DMS153 treated with DMSO at 0.1 percent for 48 hours (cell line): ENCODE measurements at regions not wholly inside any gene's neighbourhood (a gene's known extent, or its start where the extent isn't known, plus 50 kb on each side); places are given as distances from the start of the nearest gene placed in this dataset.

Experiments
- DNase-seq: peaks from one replicate; lab custom pipeline; 2025; ENCODE audit not compliant: unreplicated experiment; lab: John Stamatoyannopoulos, UW

DNA sequence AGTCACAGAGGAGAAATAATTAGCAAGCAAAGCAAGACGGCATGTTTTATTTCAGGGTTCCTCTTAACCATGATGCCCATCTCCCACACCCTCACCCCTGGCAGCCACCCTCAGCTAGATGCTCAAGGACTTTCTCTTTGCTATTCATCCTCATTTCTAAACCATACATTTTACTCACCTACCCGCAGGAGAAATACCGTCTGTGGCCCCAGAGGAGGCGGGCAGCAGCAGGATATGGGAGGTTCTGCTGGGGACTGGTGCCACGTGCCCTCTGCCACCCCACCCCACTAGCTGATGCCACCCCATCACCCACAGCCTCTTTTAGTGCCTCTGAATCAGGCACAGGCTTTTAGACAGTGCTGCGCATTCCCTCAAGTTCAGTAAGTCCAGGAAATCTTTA, 168.7 kb upstream of the ITGB1 start:
- DNase-seq = no peak

DNA sequence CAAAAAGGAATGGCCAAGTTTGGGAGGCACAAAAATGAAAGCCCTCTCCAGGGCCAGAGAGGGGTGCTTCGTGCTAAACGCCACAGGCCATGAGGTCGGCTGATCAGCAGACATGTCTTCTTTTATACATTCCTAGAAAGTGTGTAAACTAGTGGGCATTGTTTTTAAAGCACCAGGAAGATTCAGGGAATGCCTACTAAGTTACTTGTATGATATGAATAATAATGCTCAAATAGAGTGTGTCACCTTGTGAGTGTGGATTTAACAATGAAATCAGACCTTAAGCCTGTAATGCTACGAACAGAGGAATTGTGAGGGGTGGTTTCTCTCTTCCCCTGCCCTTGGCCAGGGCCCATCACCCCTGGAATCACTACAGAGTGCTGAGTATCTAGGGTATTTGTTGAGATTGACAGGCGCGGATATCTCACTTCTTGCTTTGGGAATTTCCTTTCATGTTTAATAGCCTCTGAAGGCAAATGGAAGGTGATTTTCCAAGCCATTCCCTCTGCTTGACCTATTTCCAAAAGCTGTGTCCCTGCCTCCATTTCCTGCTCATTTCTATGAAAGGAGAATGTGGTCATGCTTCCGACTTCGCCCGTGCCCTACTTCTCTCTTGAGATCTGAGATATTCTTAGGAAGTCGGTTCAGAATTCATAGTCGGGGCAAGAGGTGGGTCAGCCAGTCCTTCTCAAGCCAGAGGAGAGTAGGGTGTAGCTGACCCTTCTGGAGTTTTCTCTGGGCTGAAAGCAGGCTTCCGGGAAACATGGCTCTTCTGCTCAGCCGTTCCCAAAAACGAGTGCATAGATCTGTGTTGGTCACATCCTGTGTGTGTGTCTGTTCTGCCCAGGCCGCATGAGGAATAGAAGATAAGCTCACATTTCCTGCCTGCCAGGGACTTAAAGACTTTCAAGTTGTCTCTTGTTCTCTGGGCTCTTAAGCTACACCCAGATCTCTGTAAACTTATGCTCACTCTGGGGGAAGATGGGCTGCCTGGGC, 167.8 kb upstream of the ITGB1 start:
- DNase-seq = no peak

DNA sequence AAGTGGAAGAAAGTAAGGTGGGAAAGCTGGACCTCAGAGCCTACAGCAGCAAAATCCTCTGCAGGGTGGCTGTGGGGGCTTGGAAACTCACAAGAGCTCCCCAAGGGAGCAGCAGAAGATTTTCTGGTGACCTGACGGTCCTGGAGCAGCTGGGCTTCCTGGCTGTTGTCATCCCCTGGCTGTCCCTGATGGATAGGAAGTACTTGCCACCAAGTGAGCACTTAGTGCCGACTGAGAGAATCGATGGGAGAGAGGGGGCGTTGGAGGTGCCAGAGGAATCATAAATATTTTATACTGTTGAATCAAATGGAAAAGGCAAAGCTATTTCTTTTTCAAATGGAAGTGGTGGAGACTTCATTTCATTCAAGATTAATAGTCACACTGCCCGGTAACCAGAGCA, 167.1 kb upstream of the ITGB1 start:
- no peak for DNase-seq

DNA sequence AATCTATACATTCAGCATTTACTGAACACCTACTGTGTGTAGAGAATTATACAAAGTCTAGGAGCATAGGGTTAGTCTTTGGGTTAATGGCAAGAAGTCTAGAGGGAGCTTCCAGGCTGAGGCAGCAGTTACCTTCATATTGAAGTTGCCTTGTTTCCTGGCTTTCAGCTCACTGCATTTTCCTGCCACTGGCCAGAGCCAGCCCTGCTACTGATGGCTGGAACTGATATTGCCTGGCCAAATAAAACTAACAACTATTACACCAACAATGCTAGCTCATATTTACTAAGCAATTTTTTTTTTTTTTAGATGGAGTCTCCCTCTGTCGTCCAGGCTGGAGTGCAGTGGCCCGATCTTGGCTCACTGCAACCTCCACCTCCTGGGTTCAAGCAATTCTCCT, 165.7 kb upstream of the ITGB1 start:
- DNase-seq = no peak

DNA sequence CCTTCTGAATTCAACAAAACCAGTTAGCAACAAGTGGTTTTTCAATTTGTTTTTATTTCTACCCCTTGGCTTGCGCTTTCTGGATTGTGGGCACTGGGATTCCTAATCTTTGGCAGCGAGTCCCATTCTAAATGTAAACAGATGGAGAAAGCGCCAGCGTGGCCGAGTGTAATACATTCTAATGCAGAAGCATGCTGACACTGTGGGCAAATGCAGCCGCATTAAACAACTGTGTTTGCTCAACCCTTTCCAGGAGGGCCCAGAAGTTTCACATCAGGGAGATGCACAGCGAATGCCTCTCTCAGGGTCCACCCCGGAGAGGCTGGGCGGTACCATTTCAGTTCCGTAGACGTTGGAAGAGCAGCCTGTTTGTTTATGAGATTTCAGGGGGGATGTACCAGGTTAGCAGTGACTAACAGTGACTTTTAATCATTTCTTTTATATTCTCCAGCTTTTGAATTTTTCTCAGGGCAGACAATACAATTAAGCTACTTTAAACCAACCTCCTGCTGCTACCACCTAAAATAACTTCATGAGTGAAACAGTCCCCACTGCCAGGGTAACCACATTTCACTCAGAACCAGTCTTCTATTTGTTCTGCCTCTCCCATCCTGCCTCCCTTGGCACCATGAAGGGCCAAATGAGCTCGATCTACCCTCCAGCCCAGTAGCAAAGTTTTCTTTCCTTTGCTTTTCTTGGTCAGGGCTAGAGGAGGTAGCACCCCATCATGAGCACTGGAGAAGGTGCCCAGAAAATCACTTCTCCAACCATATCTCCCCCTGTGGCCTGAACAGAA, 164.2 kb upstream of the ITGB1 start:
- no peak for DNase-seq

DNA sequence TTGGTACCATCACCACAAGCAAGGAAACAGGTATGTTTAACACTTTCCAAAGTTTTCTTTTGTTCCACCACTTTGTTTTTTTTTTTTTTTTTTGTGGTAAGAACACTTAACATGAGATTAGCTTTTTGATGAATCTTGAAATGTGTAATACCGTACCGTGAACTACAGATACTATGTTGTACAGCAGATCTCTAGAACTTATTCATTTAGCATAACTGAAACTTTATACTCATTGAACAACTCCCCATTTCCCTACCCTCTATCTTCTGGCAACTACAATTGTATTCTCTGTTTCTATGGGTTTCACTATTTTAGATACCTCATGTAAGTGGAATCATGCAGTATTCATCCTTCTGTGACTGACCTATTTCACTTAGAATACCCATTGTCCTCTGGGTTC, 162.7 kb upstream of the ITGB1 start:
- DNase-seq = no peak

DNA sequence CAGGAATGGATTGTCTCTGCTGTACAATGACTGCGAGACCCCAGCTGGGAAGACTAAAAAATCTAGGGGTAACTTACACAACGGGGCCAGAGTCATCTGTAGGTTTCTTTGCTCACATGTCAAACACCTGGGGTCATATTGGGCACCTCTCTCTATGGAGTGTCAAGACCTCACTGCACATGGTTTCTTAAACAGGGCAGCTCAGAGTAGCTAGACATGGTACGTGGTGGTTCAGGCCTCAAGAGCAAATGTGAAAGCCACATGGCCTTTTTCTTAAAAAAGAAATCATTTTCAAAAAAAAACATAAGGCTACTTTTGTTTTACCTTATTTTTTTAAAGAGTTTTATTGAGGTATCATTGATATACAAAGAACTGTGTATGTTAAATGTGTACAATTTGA, 162.2 kb upstream of the ITGB1 start:
- DNase-seq = no peak

DNA sequence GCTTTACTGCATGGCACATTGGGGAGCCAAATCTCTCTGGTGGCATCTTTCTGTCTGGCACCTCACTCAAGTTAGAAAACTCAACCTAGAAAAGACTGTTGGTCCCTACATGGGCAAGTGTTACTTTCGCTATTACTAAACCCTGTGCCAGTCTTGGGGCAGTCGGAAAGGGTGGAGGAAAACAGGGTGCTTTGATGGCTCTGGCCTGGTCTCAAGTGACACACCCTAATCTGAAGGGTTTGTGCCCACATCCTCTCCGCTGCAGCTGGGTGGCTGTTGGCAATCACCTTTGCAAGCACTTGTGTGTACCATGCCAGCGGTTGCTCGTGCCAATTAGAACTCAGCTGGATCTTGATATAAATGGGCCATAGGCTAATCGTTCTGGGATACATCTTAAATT, 159.8 kb upstream of the ITGB1 start:
- no peak for DNase-seq

DNA sequence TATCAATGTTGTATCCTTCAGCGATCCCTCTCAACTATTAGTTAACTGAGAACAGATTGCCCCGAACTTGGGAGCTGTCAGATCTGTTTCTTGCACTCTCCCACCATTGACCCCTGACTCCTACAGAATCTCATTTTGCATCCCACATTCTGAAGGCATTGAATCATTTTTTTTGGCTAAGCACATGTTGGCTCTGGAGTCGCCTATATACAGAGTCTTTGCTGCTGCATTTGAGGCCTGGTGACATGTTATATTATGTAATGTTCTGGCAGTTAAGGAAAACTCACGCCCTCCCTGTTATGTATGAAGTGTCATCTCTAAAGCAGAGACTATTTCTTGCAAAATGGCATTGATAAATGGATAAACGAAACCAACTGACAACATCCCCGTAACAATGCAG, 159.2 kb upstream of the ITGB1 start:
- no peak for DNase-seq

DNA sequence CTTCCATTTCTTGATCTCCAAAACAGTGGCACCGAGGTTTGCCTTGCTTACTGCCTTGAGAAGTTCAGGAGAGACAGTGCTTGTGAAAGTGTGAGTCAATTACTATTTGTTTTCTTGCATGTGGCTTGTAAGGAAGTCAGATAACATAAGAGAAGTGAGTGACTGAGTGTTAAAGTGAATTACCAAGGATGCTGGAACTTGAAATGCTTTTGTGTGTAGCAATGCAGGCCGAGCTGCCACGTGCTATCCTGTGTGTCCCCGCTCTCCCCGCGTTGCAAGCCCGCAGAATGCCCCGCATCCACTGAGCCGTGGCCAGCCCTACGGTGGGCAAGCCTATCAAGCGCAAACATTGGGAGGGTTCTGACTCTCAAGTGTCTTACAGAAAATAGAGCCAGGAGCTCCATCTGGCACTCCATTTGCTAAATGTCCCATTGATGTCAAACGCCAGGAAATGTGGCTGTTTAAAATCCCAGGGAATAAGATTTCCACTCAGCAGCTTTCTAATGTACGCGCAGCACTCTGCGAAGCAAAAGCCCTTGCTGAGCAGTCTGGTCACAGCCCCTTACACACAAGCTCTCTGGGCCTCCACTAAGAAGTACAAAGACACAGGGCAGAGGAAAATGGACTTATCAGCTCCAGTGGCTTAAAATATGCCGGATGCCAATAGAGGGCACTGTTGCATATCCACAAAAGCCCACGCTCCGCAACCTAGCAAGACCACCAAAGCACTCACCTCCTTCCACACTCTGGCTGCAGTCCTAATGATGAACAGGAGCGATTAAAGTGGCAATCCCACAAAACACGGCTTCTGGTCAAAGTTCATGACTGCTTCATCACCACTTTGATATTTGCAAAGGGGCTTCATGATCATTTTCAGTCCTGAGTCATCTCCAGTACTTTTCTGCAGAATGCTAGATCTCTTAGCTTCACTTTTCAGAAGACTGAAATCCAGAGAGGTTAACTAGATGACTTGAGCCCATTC, 158.0 kb upstream of the ITGB1 start:
- DNase-seq = no peak

DNA sequence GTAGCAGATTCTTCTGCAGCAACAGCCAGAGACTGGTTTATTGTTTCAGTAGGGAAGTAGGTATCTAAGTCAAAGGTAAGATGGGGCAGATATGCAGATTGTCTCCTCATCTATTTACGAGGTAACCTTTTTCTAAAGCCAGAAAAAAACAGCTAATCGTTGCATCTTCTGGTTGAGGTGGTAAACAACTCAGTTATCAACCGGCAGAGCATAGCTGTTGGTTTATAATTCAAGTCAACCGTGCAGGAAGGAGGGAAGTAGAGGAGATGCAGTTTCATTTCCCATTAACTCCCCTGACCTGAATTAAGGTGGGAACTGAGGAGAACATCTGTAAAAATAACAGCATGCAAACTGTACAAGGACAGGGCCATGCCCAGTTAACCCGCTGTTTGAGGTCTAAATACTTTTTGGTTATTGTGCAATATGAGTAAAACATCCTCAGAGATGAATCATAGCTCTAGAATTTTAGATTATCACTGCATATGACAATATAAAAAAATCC, 156.5 kb upstream of the ITGB1 start:
- DNase-seq = no peak

DNA sequence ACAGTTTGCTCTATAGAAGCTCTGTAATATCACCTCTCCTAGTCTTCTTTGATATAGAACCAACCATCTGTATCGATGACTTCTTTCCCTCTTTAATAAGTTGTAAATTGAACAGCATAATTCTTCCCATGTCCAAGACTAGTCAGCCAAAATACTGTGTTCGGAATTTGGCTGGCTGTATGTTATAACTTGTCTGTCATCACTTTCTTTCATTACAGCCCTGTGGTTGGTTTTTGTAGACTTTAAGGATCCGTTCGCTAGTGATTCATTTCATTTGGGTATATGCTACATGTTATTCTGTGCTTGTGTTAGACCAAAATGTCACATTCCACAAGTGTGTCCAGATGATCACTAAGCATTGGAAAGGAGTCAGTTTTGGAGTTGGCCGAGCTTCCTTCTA, 155.4 kb upstream of the ITGB1 start:
- DNase-seq = no peak

DNA sequence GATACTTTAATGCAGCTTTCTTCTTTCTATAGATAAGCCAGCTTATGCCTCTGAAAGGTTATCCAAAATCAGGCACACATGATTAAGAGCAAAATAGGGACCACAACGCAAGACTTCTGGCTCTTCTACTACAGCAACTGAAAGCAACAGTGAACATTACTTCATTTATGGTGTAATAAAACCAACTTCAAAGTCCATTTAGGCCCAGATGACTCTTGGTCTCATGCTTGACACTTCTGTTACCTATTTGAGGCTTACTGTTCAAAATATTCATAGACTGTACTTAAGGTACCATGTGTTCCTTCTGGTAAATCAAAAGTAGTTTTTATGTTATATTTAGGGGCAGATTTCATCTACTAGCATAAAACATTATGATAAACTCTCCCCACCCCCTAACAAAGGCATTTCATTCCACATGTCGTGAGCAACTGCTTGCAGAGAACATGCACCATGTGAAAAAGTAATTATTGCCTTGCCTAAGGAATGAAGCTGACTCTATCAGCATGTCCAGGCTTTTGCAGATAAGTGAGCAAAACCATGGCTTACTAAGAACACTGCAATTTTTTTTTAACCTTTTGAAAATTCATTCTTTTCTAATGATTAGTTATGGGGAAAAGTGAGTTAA, 154.9 kb upstream of the ITGB1 start:
- no peak for DNase-seq

DNA sequence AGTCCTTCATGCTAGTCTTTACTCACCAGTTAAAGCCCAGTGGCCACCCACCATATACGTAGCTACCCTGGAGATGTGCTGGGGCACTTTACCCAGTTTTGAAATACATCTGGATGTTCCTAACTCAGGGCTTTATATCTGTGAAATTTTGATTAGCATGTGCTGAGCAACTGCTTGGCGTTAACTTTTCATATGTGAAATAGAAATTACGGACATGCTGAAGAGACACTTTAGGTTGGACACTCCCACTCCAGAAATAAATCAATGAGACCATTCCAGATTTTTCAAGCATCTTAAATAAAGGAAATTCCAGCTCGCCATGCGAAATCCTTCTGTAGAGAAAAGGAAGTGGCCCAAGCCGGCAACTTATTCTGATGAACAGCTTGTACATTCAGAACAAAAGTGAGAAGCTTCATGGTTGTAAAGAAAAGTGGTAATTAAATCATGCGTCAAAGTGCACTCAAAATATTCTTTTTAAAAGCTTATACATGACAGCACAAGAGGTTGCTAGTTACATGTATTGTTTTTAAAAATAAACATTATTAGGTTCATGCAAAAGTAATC, 153.5 kb upstream of the ITGB1 start:
- DNase-seq = no peak

DNA sequence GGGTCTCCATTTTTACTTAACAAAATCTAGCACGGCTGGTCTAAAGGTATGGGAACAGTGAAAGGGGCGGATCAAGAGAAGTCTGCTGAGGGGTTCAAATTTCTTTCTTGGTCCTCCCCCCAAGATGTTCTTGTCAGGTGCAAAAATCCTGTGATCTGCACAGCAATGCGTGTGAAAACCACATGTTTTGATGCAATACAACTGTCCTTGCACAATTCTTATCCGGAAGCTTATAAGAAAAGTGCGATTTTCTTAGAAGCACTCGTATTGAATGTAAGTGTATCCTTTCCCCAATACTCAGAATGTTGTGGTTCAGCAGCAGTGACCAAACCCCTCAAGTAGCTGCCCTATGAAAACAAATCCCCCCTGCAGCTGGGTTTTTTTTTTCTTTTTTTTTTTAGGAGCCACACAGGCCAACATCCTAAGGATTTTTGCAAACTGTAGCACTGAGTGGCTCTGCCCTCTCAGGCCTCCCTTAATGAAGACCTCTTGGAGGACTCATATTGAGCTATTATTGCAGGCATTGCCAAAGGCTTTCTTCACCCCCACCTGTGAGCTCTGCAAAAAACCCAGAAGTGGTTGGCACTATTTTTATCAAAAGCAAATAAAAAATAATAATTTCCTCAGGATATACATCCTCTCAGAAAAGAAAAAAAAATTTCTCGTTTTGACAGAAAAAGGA, 151.9 kb upstream of the ITGB1 start:
- no peak for DNase-seq

DNA sequence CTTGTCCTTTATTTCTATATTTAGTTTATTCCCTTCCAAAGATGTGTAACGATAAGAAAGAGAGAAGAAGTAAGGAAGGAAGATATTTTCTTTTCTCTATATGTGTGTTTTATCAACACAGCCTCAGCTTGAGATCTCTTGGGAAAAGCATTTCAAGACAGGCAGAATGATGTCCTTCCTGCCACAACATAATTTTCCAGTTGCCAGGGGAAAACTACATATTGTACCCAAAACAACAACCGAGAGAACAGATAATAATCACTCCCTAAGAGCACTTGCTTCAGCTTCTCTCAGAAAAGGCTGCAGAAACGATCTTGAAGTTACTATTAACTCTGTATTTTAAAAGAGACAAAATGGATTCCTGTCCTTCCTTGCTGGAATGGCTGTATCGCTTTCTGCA, 151.4 kb upstream of the ITGB1 start:
- no peak for DNase-seq

DNA sequence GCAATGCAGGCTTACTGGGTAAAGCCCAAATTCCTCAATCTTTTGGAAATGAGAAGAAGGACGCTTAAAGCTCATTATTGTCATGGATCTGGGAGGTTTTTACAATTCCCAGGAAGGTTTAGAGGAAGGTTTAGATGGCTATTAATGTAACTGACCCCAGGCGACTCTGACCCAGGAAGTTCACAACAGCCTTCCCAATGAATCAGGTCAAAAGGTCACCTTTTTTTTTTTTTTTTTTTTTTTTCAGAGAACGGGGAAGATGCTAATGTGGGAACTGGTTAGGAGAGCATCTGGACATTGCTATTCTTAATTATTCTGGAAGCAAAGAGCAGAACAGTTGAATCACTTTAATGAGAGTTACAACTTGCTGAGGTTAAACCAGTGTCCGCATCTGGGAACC, 149.9 kb upstream of the ITGB1 start:
- DNase-seq = no peak

DNA sequence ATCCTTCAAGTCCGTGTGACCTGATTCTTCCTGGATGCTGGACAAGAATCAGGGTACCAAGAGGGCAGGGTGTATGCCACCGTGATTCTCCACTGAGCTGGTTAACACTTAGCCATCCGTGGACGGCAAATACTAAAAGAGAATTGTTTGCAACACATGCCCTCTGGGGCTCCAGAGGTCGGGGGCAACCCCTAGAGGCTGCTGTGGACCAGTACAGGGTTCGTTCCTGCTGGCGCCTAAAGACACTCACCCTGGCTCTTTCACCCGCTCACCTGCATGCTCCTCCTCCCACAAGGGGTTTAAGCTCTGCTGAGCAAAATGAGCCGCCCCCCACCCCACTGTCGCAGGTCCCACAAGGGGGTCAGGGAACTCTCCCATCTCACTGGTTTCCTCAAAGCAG, 148.7 kb upstream of the ITGB1 start:
- no peak for DNase-seq

DNA sequence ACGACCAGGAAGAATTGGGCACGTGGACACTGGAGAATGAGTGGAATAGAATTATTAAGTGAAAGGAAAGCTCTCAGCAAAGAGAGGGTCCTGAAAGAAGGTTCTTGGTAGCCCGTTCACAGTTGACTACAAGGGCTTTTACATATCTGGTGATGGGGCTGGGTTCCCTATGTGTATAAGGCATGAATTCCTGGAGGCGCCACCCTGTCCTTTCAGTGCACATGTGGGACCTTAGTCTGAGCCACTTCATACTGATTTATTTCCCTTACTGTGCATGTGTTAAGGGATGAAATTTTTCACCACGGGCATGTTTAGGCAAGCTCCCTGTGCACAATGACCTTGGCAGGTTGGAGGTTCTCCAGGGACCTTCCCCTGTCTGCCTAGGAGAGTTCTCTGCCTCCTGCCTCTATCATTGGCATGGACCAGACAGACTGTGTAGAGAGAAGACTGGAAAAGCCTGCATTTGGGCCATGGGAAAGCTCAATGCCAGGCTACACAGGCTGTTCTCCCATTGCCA, 145.9 kb upstream of the ITGB1 start:
- DNase-seq = no peak
